Mucosa of rectum (tissue), 2 donors: ENCODE measurements at regions not wholly inside any gene's neighbourhood (a gene's known extent, or its start where the extent isn't known, plus 50 kb on each side); places are given as distances from the start of the nearest gene placed in this dataset.
"Not testable (repeated sequence)": the region's sequence is repeated elsewhere in the genome, so short reads cannot be mapped to it uniquely, and the experiment has no call there.

Experiments
- H3K27ac ChIP-seq, 2 donors: one replicate each; pipeline ENCODE4 v1.7.0; 2013; ENCODE audit warnings: inconsistent platforms in 2 of 2, low read depth in 2 of 2, low read length in 2 of 2
- H3K27me3 ChIP-seq, 2 donors: one replicate each; pipeline ENCODE4 v1.7.0; 2013; ENCODE audit warnings: low read length in 2 of 2; ENCODE audit not compliant: control insufficient read depth in 2 of 2, insufficient read depth in 2 of 2
- H3K36me3 ChIP-seq, 2 donors: one replicate each; pipeline ENCODE4 v1.7.0; 2013; ENCODE audit warnings: low read length in 2 of 2; ENCODE audit not compliant: control insufficient read depth in 2 of 2, insufficient read depth in 2 of 2
- H3K4me1 ChIP-seq, 2 donors: one replicate each; pipeline ENCODE4 v1.7.0; 2013; ENCODE audit warnings: low read length in 2 of 2, mild to moderate bottlenecking in 1 of 2; ENCODE audit not compliant: control insufficient read depth in 2 of 2, insufficient read depth in 2 of 2
- H3K4me3 ChIP-seq, 2 donors: one replicate each; pipeline ENCODE4 v1.7.0; 2013; ENCODE audit warnings: low read length in 2 of 2
- H3K9ac ChIP-seq, 2 donors: one replicate each; pipeline ENCODE4 v1.7.0; 2013; ENCODE audit warnings: low read length in 2 of 2, low read depth in 1 of 2, mild to moderate bottlenecking in 1 of 2
- H3K9me3 ChIP-seq, 2 donors: one replicate each; pipeline ENCODE4 v1.7.0; 2013; ENCODE audit warnings: low read length in 2 of 2; ENCODE audit not compliant: control insufficient read depth in 2 of 2
- donor health status: healthy.
- donor health status: Normal muscosa, but diverticular disease.

DNA sequence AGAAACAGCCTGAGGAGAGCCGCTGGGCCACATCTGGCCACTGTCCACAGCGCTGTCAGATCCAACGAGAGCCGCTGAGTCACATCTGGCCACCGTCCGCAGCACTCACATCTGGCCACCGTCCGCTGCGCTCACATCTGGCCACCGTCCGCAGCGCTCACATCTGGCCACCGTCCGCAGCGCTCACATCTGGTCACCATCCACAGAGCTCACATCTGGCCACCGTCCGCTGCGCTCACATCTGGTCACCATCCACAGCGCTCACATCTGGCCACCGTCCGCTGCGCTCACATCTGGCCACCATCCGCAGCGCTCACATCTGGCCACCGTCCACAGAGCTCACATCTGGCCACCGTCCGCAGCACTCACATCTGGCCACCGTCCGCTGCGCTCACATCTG, 549.3 kb upstream of the B3GAT1 start:
- H3K27ac ChIP-seq, H3K9ac ChIP-seq, H3K9me3 ChIP-seq, H3K36me3 ChIP-seq, H3K4me1 ChIP-seq, H3K27me3 ChIP-seq, H3K4me3 ChIP-seq: not testable (repeated sequence)

DNA sequence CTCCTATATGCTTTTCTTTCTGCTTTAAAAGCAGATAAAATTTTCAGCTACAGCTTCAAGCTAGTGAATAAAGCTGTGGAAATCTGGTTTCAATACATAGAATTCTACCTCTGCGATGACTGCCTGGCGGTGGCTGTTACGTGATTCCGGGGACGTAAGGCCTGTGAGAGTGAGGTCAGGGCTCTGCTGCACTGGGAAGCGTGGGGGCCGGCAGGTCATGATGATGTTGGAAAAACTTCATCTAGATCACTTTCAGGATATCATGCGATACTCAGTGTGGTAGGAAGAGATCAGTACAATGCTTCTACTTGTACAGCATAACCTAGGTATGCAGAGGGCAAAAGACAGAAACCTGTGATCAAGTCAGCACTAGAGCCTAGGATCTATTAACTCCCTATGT, 546.8 kb upstream of the B3GAT1 start:
- H3K4me3 ChIP-seq = no peak overlapping the region
- no peak overlapping the region for H3K27ac ChIP-seq
- H3K27me3 ChIP-seq = no peaks in the 10 kb centered on the region
- no peak overlapping the region for H3K9ac ChIP-seq
- H3K36me3 ChIP-seq = no peaks in the 10 kb centered on the region
- H3K4me1 ChIP-seq = no peaks in the 10 kb centered on the region
- no peaks in the 10 kb centered on the region for H3K9me3 ChIP-seq

DNA sequence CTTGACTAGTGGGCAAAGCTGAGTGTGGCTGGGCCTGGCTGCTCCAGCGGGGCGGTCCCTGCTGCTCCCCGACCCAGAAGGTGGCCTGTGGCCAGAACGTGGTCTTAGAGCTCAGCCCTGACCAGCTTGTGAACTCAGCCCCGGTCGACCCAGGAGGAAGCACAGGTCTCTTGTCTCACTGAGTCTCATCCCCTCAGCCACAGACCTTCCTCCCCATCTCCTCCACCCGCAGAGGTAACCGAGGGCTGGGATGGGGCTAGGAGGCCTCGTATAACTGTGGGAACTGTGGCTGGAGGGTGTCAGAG, 546.2 kb upstream of the B3GAT1 start:
- Histone ChIP-seq H3K27ac (no peak overlapping the region), H3K9me3 (no peaks in the 10 kb centered on the region), H3K27me3 (no peaks in the 10 kb centered on the region), H3K9ac (no peak overlapping the region), H3K36me3 (no peaks in the 10 kb centered on the region), H3K4me1 (no peaks in the 10 kb centered on the region), H3K4me3 (no peak overlapping the region)

DNA sequence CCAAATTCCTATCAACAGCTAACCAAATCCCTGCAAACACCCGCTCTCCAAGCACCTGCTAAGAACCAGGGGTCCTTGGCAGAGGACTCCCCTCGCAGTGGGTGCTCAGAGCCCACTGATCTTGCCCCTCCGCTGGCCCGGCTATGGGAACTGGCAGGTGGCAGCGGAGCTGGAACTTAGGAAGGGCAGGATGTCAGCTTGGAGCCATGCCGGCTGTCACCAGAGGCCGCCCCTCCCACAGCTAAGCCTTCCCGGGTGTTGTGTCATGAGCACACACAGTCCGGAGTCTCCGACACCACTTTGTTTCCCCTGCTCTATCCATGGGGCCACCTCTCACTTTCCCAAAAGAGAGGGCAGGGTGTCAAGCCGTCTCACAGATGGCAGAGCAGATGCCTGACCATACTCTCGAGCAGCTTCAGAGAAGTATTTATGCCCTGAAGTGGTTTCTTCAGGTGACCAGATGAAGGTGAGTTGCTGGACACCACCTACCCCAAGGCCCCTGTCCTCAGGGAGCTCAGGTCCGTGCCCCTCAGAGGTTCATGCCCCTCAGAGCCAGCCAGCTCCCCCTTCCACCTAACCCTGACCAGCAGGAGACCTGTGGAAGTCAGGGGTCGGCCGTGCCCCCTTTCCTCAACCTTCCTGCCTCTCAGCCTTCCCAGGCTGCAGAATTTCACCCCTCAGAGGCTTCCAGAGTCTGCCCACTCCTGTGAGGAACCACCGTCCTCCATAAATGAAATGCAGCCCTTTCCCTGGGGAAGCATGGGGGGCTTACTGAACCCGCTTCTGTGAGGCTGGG, 545.7 kb upstream of the B3GAT1 start:
- Histone ChIP-seq H3K4me1 (no peaks in the 10 kb centered on the region), H3K9me3 (no peaks in the 10 kb centered on the region), H3K27ac (no peak overlapping the region), H3K36me3 (no peaks in the 10 kb centered on the region), H3K4me3 (no peak overlapping the region), H3K9ac (no peak overlapping the region), H3K27me3 (no peaks in the 10 kb centered on the region)

DNA sequence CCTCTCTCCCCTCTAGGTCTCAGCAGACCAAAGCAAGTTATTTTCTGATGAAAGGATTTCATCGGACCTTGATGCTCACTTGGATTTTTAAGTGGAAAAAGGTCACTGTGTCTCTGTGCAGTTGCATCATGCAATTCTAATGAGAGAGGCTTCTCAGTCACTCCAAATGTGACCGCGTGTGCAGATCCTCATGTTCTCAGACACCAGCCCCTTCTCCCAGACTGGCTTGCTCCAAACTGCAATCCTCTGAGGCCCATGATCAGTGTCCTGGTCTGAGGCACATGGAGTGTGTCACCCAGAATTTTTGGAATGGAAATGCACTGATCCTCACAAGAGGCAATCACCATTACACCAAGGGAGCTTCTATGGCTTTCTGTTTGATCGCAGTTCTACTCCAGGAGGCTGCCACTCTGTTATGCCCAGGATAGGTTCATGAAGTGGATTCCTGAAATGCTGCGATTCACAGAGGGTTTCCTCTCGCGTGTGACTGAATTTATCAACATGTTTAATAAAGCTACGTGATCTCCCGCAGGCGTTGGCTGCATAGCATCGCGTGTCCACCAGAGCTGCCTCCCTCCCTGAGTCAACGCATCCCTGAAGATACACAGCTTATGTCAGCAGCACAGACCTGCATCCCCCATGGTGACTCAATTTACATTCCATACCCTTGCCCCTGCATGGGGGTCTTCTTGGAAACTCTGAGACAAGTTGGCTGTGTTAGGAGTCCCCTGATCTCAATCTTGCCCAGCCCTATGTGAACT, 544.6 kb upstream of the B3GAT1 start:
- Histone ChIP-seq H3K9me3 (no peaks in the 10 kb centered on the region), H3K4me3 (no peak overlapping the region), H3K36me3 (no peaks in the 10 kb centered on the region), H3K27me3 (no peaks in the 10 kb centered on the region), H3K4me1 (no peaks in the 10 kb centered on the region), H3K9ac (no peak overlapping the region), H3K27ac (no peak overlapping the region)

DNA sequence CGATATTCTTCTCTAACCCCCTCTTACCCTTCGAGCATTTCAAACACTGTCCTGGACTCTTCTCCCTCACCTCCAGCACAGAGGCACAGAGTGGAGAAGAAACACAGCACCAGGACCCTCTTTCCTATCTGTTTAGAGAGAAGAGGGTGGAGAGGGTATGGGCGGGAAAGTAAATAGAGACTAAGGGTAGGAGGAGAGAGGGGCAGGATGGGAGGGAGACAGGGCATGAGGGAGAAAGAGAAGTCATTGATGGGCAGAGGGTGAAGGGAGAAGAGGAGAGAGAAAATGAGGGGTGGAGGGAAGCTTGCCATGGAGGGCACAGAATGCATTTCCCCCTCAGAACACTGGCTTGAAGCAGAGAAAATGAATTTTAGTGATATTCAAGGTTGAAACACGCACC, 543.9 kb upstream of the B3GAT1 start:
- not testable (repeated sequence) for H3K4me1 ChIP-seq, H3K9ac ChIP-seq, H3K27ac ChIP-seq, H3K36me3 ChIP-seq, H3K27me3 ChIP-seq, H3K9me3 ChIP-seq, H3K4me3 ChIP-seq

DNA sequence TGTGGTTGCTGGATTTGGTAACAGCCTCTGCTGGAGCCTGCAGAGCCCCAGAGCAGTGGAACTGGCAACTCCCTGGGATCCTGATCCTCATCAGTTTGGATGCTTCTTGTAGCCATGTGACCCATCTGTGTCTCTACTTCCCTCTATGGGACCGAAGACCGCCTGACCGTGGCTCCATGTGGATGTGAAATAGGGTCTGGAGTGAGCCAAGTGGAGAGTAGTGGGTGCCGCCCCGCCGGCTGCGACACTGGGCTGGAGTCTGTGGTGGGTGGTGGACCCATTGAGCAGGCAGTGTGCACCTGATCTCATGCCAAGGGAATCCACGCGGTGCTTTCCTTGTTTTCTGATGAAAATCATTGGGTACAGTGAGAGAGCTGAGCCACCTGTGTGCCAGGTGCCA, 543.2 kb upstream of the B3GAT1 start:
- H3K9me3 ChIP-seq = no peaks in the 10 kb centered on the region
- no peak overlapping the region for H3K4me3 ChIP-seq
- no peak overlapping the region for H3K27ac ChIP-seq
- H3K4me1 ChIP-seq = no peaks in the 10 kb centered on the region
- H3K36me3 ChIP-seq = no peaks in the 10 kb centered on the region
- H3K9ac ChIP-seq = no peak overlapping the region
- no peaks in the 10 kb centered on the region for H3K27me3 ChIP-seq

DNA sequence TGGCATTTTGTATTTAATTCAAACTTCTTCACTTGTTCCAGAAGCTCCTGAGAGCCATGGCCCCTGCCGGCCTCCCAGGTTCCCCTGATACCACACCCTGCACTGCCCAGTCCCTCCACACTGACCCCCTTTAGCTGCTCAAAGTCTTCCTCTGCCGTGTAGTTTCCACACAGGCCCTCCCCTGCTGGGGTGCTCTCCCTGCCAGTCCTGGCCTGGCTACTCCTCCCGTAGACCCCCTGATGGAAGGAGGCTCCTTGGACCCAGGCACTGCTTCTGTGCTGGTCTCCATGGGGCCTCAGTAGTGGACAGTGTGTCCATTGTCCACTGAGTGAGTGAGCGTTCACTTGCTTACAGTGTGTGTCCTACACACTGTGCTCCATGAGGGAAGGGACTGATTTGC, 542.4 kb upstream of the B3GAT1 start:
- H3K9me3 ChIP-seq, H3K4me1 ChIP-seq, H3K27me3 ChIP-seq, H3K9ac ChIP-seq, H3K36me3 ChIP-seq, H3K27ac ChIP-seq, H3K4me3 ChIP-seq: not testable (repeated sequence)

DNA sequence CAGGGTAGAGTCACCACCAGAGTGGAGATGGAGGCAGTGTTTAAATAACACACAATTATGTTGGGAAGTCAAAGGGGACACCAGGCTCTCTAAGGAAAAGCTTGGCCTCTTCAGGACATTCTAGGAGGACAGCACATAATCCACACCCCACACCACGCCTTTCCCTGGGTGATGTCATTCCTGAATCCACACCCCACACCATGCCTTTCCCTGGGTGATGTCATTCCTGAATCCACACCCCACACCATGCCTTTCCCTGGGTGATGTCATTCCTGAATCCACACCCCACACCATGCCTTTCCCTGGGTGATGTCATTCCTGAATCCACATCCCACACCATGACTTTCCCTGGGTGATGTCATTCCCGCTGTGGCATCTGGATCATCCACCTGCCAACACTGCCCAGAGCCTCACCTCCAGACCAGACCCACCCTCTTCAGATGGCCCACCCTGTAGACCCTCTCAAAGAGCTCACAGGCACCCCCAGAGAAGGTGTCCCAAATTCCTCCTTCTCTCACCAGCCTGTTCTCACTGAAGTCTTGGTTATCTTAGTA, 541.5 kb upstream of the B3GAT1 start:
- not testable (repeated sequence) for H3K27ac ChIP-seq, H3K27me3 ChIP-seq, H3K4me3 ChIP-seq, H3K4me1 ChIP-seq, H3K9ac ChIP-seq, H3K9me3 ChIP-seq, H3K36me3 ChIP-seq

DNA sequence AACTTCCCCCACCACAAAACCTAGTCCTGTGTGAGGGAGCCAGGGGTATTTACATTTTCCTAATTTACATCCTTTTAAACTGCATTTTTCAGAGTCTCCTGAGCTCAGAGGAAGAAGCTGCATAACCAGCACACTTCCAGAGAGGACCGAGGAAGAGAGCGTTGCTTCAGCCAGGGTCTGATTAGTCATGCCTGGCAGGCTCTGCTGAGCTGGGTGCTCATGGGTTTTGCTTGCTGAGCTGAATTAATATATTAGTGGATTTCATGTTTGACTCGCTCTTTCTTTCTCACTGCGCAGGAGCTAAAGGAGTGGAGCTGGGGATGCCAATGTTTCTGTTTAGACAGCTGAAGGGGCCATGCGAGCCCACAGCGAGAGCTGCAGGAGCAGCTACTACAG, 539.3 kb upstream of the B3GAT1 start:
- Histone ChIP-seq H3K4me3 (no peak overlapping the region), H3K4me1 (no peaks in the 10 kb centered on the region), H3K9me3 (no peaks in the 10 kb centered on the region), H3K27ac (no peak overlapping the region), H3K27me3 (no peaks in the 10 kb centered on the region), H3K36me3 (no peaks in the 10 kb centered on the region), H3K9ac (no peak overlapping the region)
